KMS-11 (cell line): ENCODE measurements at regions not wholly inside any gene's neighbourhood (a gene's known extent, or its start where the extent isn't known, plus 50 kb on each side); places are given as distances from the start of the nearest gene placed in this dataset.

Source experiments
- H2AFZ ChIP-seq: fragments of 200-600 bp; sonication (generic); 2 replicates; pipeline ENCODE4 v1.6.1; 2016; ENCODE audit warnings: antibody characterized with exemption, mixed run types, low read depth
- H3K27ac ChIP-seq: fragments of 200-600 bp; sonication (generic); 2 replicates; pipeline ENCODE4 v1.6.1; 2016; ENCODE audit warnings: mild to moderate bottlenecking, mixed run types
- H3K27me3 ChIP-seq: fragments of 200-600 bp; sonication (generic); 2 replicates; pipeline ENCODE4 v1.6.1; 2017; ENCODE audit warnings: mild to moderate bottlenecking, low read depth, mixed run types, moderate library complexity; ENCODE audit not compliant: insufficient read depth
- H3K36me3 ChIP-seq: fragments of 200-600 bp; sonication (generic); 2 replicates; pipeline ENCODE4 v1.6.1; 2017; ENCODE audit warnings: mild to moderate bottlenecking, mixed run types; ENCODE audit not compliant: insufficient read depth
- H3K4me1 ChIP-seq: fragments of 200-600 bp; sonication (generic); 2 replicates; pipeline ENCODE4 v1.6.1; 2016; ENCODE audit warnings: mild to moderate bottlenecking, low read depth, mixed run types; ENCODE audit not compliant: poor library complexity, severe bottlenecking
- H3K4me2 ChIP-seq: fragments of 200-600 bp; sonication (generic); 2 replicates; pipeline ENCODE4 v1.7.0; 2016; ENCODE audit warnings: mild to moderate bottlenecking, mixed run types
- H3K4me3 ChIP-seq: fragments of 200-600 bp; sonication (generic); IDR thresholded peaks from 2 replicates; pipeline ENCODE4 v1.6.1; 2017; ENCODE audit warnings: low read depth, low read length, mixed read lengths; ENCODE audit not compliant: insufficient read depth
- H3K79me2 ChIP-seq: fragments of 200-600 bp; sonication (generic); 2 replicates; pipeline ENCODE4 v1.6.1; 2016; ENCODE audit warnings: low read depth, mixed run types; ENCODE audit not compliant: insufficient read depth
- H3K9ac ChIP-seq: fragments of 200-600 bp; sonication (generic); 2 replicates; pipeline ENCODE4 v1.6.1; 2016; ENCODE audit warnings: mild to moderate bottlenecking, mixed run types
- H4K20me1 ChIP-seq: fragments of 200-600 bp; sonication (generic); 2 replicates; pipeline ENCODE4 v1.6.1; 2016; ENCODE audit warnings: mild to moderate bottlenecking, mixed run types; ENCODE audit not compliant: insufficient read depth
- TF ChIP-seq, protein P1 (sequence below): fragments of 200-600 bp; sonication (generic); conservative IDR thresholded peaks from 2 replicates; pipeline ENCODE4 v1.6.1; 2017; ENCODE audit warnings: low read depth, mild to moderate bottlenecking, antibody characterized with exemption, low read length, moderate library complexity, mixed read lengths

DNA sequence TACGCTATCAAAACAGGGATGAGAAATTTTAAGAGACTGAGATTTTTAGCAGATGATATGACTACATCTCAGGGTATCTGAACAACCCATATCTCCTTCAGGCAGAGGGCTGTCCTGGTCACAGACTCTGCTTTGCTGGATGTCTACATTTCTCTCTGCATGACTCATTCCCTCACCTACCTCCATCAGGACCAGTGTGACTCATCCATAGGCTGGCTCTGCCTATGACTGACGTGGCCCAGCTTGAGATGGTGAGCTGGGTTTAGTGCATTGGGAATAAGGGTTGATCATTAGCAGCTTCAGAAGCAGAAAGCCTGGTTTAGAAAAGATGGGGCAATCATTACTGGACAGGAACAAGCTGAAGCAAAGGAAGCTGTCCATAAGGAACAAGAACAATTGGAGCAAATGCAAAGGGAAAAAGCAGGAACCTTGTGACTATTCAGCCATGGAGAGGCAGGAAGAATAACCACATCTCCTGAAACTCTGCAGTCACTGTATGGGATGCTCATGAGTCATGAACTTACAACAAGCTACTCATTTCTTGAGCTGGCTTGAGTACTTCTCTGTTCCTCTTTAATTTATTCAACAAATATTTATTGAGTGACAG, 86.4 kb upstream of the CBLN4 start:
- TF ChIP-seq, protein P1, sequence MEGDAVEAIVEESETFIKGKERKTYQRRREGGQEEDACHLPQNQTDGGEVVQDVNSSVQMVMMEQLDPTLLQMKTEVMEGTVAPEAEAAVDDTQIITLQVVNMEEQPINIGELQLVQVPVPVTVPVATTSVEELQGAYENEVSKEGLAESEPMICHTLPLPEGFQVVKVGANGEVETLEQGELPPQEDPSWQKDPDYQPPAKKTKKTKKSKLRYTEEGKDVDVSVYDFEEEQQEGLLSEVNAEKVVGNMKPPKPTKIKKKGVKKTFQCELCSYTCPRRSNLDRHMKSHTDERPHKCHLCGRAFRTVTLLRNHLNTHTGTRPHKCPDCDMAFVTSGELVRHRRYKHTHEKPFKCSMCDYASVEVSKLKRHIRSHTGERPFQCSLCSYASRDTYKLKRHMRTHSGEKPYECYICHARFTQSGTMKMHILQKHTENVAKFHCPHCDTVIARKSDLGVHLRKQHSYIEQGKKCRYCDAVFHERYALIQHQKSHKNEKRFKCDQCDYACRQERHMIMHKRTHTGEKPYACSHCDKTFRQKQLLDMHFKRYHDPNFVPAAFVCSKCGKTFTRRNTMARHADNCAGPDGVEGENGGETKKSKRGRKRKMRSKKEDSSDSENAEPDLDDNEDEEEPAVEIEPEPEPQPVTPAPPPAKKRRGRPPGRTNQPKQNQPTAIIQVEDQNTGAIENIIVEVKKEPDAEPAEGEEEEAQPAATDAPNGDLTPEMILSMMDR, result no peak
- H4K20me1 ChIP-seq, result no peaks in the 10 kb centered on the region
- H3K79me2 ChIP-seq, result no peaks in the 10 kb centered on the region
- H3K36me3 ChIP-seq, result no peaks in the 10 kb centered on the region
- no peak overlapping the region for H3K4me2 ChIP-seq
- H3K4me1 ChIP-seq, result no peaks in the 10 kb centered on the region
- H3K9ac ChIP-seq, result no peak overlapping the region
- H3K27me3 ChIP-seq, result no peaks in the 10 kb centered on the region
- no peak overlapping the region for H3K27ac ChIP-seq
- no peak overlapping the region for H2AFZ ChIP-seq
- no peak overlapping the region for H3K4me3 ChIP-seq

DNA sequence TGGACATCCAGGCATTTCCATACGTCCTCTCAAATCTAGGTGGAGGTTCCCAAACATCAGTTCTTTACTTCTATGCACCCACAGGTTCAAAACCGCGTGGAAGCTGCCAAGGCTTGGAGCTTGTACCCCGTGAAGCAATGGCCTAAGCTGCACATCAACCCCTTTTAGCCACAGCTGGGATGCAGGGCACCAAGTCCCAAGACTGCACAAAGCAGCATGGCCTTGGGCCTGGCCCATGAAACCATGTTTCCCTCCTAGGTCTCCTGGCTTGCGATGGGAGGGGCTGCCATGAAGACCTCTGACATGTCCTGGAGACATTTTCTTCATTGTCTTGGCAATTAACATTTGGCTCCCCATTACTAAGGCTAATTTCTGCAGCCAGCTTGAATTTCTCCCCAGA, 88.9 kb upstream of the CBLN4 start:
- H2AFZ ChIP-seq, result no peak overlapping the region
- no peaks in the 10 kb centered on the region for H3K36me3 ChIP-seq
- H3K27ac ChIP-seq, result no peak overlapping the region
- no peak overlapping the region for H3K4me3 ChIP-seq
- no peaks in the 10 kb centered on the region for H3K79me2 ChIP-seq
- TF ChIP-seq, protein P1, result no peak
- no peaks in the 10 kb centered on the region for H3K27me3 ChIP-seq
- no peaks in the 10 kb centered on the region for H4K20me1 ChIP-seq
- peaks cover 5% of the 10 kb centered on the region for H3K4me1 ChIP-seq
- H3K4me2 ChIP-seq, result no peak overlapping the region
- H3K9ac ChIP-seq, result no peak overlapping the region

DNA sequence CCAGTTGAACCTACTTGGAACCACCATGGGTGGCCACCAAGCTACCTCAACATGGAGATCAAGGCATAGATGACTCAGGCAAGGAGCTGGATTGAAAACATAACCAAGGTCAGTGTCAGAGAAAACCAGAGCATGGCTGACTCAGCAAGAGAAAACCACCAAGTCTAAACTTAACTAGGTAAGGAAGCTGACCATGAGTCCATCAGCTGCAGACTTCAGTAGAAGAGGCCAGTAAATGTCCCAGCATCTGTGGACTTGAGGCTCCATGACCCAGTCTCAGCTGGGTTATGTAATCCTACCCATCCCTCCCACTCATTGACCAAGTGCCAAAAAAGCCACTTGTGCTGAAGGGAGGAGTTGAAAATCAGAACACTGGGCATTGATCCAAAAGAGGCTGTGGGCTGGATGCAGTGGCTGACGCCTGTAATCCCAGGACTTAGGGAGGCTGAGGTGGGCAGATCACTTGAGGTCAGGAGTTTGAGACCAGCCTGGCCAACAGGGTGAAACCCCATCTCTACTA, 93.7 kb upstream of the CBLN4 start:
- Histone ChIP-seq H3K27me3 (no peaks in the 10 kb centered on the region), H2AFZ (no peak overlapping the region), H3K4me2 (no peak overlapping the region), H3K79me2 (no peaks in the 10 kb centered on the region), H3K27ac (no peak overlapping the region), H3K4me3 (no peak overlapping the region), H4K20me1 (no peaks in the 10 kb centered on the region), H3K4me1 (peaks cover 5% of the 10 kb centered on the region), H3K9ac (no peak overlapping the region), H3K36me3 (no peaks in the 10 kb centered on the region)
- TF ChIP-seq, protein P1, result no peak

DNA sequence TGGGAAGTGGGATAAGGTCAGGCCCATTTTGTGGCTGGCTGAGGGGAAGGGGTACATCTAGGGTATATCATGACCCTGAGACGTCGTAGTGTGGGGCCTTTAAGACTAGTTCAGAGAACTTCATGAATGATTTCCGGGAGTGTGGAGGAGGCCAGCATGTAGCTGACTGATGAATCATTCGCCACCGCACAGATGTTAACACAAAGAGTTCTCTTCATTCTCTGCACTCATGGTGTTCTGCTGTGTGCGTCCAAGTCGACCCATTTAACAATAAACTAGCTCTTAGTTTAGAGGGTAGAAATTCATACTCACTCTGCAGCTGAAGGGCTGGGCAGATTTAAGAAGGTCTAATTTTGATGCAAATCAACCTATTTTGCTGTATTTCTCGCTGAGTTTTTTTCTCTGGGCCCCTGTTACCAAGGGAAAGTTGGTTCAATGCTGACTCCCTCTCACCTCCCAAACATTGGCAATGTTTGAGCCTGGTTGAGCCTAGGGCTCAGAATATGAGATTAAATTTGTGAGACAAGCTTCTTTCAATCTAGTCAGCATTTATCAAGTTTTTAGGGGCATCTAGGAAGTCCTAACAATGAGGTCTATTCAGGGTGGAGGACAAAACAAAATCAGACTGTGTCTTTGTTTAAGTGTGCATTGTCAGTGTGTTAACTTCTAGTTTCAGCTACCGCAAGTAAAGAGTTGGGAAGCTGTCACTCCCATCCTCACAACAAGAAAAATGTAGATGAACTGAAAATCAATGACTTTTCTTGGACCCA, 106.8 kb upstream of the CBLN4 start:
- Histone ChIP-seq H3K36me3 (no peaks in the 10 kb centered on the region), H3K4me2 (no peak overlapping the region), H3K4me1 (no peaks in the 10 kb centered on the region), H3K4me3 (no peak overlapping the region), H2AFZ (no peak overlapping the region), H4K20me1 (no peaks in the 10 kb centered on the region), H3K79me2 (no peaks in the 10 kb centered on the region), H3K9ac (no peak overlapping the region), H3K27ac (no peak overlapping the region), H3K27me3 (no peaks in the 10 kb centered on the region)
- TF ChIP-seq, protein P1, result no peak
